Trophoblast cell (in vitro differentiated cells and primary cell): ENCODE measurements at regions not wholly inside any gene's neighbourhood (a gene's known extent, or its start where the extent isn't known, plus 50 kb on each side); places are given as distances from the start of the nearest gene placed in this dataset.

Experiments
- DNase-seq, 2 donors: peaks; one replicate each; pipeline ENCODE4 v3.0.0-alpha.2; 2016
- H2AFZ ChIP-seq: 2 replicates; pipeline ENCODE4 v1.6.1; 2013; ENCODE audit warnings: low read length, moderate library complexity, mild to moderate bottlenecking; ENCODE audit not compliant: insufficient read depth, poor library complexity
- H2AK5ac ChIP-seq: 2 replicates; pipeline ENCODE4 v1.6.1; 2013; ENCODE audit warnings: mild to moderate bottlenecking, low read length
- H2BK120ac ChIP-seq: 2 replicates; pipeline ENCODE4 v1.6.1; 2013; ENCODE audit warnings: low read length, mild to moderate bottlenecking, moderate library complexity; ENCODE audit not compliant: insufficient read depth, poor library complexity
- H2BK12ac ChIP-seq: 2 replicates; pipeline ENCODE4 v1.6.1; 2013; ENCODE audit warnings: mild to moderate bottlenecking, low read length, moderate library complexity
- H2BK5ac ChIP-seq: 2 replicates; pipeline ENCODE4 v1.6.1; 2013; ENCODE audit warnings: low read length, low read depth, moderate library complexity, mild to moderate bottlenecking; ENCODE audit not compliant: poor library complexity
- H3K14ac ChIP-seq: 2 replicates; pipeline ENCODE4 v1.6.1; 2013; ENCODE audit warnings: mild to moderate bottlenecking, low read length
- H3K18ac ChIP-seq: 2 replicates; pipeline ENCODE4 v1.6.1; 2013; ENCODE audit warnings: mild to moderate bottlenecking, low read length
- H3K23ac ChIP-seq: 2 replicates; pipeline ENCODE4 v1.6.1; 2013; ENCODE audit warnings: low read length
- H3K27ac ChIP-seq: 2 replicates; pipeline ENCODE4 v1.5.1; 2013; ENCODE audit warnings: low read depth, mild to moderate bottlenecking, inconsistent platforms, low read length, moderate library complexity
- H3K27me3 ChIP-seq: 2 replicates; pipeline ENCODE4 v1.6.1; 2013; ENCODE audit warnings: inconsistent platforms, mild to moderate bottlenecking, low read length, moderate library complexity; ENCODE audit not compliant: insufficient read depth
- H3K36me3 ChIP-seq, 2 experiments: 1 replicate in 1 of 2; 2 replicates in 1 of 2; pipeline ENCODE4 v1.6.1; 2013; ENCODE audit warnings: low read length in 2 of 2, mild to moderate bottlenecking in 2 of 2, moderate library complexity in 1 of 2; ENCODE audit not compliant: insufficient read depth in 2 of 2, control insufficient read depth in 1 of 2
- H3K4ac ChIP-seq: 2 replicates; pipeline ENCODE4 v1.6.1; 2013; ENCODE audit warnings: low read depth, mild to moderate bottlenecking, low read length, moderate library complexity
- H3K4me1 ChIP-seq, 2 experiments: 1 replicate in 1 of 2; 2 replicates in 1 of 2; pipeline ENCODE4 v1.6.1; 2013; ENCODE audit warnings: low read length in 2 of 2, mild to moderate bottlenecking in 2 of 2, moderate library complexity in 1 of 2; ENCODE audit not compliant: insufficient read depth in 2 of 2, control insufficient read depth in 1 of 2
- H3K4me2 ChIP-seq: 2 replicates; pipeline ENCODE4 v1.6.1; 2013; ENCODE audit warnings: inconsistent platforms, mild to moderate bottlenecking, low read length, moderate library complexity
- H3K4me3 ChIP-seq: 2 replicates; pipeline ENCODE4 v1.5.1; 2013; ENCODE audit warnings: mild to moderate bottlenecking, low read depth, low read length, inconsistent platforms
- H3K79me1 ChIP-seq: one replicate; pipeline ENCODE4 v1.6.1; 2013; ENCODE audit warnings: low read length
- H3K79me2 ChIP-seq: 2 replicates; pipeline ENCODE4 v1.6.1; 2013; ENCODE audit warnings: low read length, mild to moderate bottlenecking; ENCODE audit not compliant: control insufficient read depth, insufficient read depth, poor library complexity
- H3K9ac ChIP-seq: 2 replicates; pipeline ENCODE4 v1.6.1; 2013; ENCODE audit warnings: mild to moderate bottlenecking, low read length
- H3K9me3 ChIP-seq: 2 replicates; pipeline ENCODE4 v1.6.1; 2013; ENCODE audit warnings: low read depth, mild to moderate bottlenecking, control low read depth, inconsistent platforms, low read length; ENCODE audit not compliant: insufficient read depth
- H4K12ac ChIP-seq: 2 replicates; pipeline ENCODE4 v1.6.1; 2013; ENCODE audit warnings: low read depth, mild to moderate bottlenecking, low read length, moderate library complexity
- H4K8ac ChIP-seq: 2 replicates; pipeline ENCODE4 v1.6.1; 2013; ENCODE audit warnings: low read depth, mild to moderate bottlenecking, low read length, moderate library complexity
- H4K91ac ChIP-seq: one replicate; pipeline ENCODE4 v1.6.1; 2013; ENCODE audit warnings: low read depth, mild to moderate bottlenecking, low read length, moderate library complexity
- WGBS: extraction: QIAGEN DNeasy Blood & Tissue Kit; methylation state at CpG from one replicate; pipeline ENCODE4 v1.1.7; 2013; ENCODE audit warnings: missing lambda C conversion rate; ENCODE audit not compliant: insufficient read length, insufficient coverage; ENCODE audit errors: extremely low coverage; 5-methylcytosine and 5-hydroxymethylcytosine counted together

- Histone ChIP-seq H3K9ac (no peak overlapping the region), H3K79me1 (no peaks in the 10 kb centered on the region), H3K18ac (no peak overlapping the region), H3K9me3 (no peaks in the 10 kb centered on the region), H3K14ac (no peak overlapping the region), H2AFZ (no peak overlapping the region), H3K36me3 (no peaks in the 10 kb centered on the region), H4K8ac (no peak overlapping the region), H3K4me2 (no peak overlapping the region), H3K79me2 (no peaks in the 10 kb centered on the region), H2BK5ac (no peak overlapping the region), H4K91ac (no peak overlapping the region), H3K4me3 (no peak overlapping the region), H3K23ac (no peak overlapping the region), H2AK5ac (no peak overlapping the region), H3K4ac (no peak overlapping the region), H3K27ac (no peak overlapping the region), H2BK12ac (no peak overlapping the region), H3K4me1 (no peaks in the 10 kb centered on the region), H2BK120ac (no peak overlapping the region), H4K12ac (no peak overlapping the region), H3K27me3 (no peaks in the 10 kb centered on the region)
- no CpG with 5 or more reads among the region's 2 CpGs for WGBS
- no peak for DNase-seq
Observed at GRCh38 chr3:28751864-28752263, 403.2 kb upstream of the AZI2 start.

- no peaks in the 10 kb centered on the region for H3K4me1 ChIP-seq
- H3K23ac ChIP-seq, result no peak overlapping the region
- no peak for DNase-seq
- no peak overlapping the region for H4K12ac ChIP-seq
- no peaks in the 10 kb centered on the region for H3K79me2 ChIP-seq
- H2BK120ac ChIP-seq, result no peak overlapping the region
- no peak overlapping the region for H2BK5ac ChIP-seq
- H3K4me2 ChIP-seq, result no peak overlapping the region
- no peak overlapping the region for H3K4ac ChIP-seq
- H4K91ac ChIP-seq, result no peak overlapping the region
- no CpG with 5 or more reads among the region's 1 CpG for WGBS
- H2AK5ac ChIP-seq, result no peak overlapping the region
- no peak overlapping the region for H2BK12ac ChIP-seq
- no peak overlapping the region for H3K18ac ChIP-seq
- no peak overlapping the region for H3K9ac ChIP-seq
- no peak overlapping the region for H3K14ac ChIP-seq
- H3K27ac ChIP-seq, result no peak overlapping the region
- H3K4me3 ChIP-seq, result no peak overlapping the region
- H3K27me3 ChIP-seq, result no peaks in the 10 kb centered on the region
- H3K79me1 ChIP-seq, result no peaks in the 10 kb centered on the region
- no peaks in the 10 kb centered on the region for H3K9me3 ChIP-seq
- H4K8ac ChIP-seq, result no peak overlapping the region
- H2AFZ ChIP-seq, result no peak overlapping the region
- no peaks in the 10 kb centered on the region for H3K36me3 ChIP-seq
Observed at GRCh38 chr3:28752290-28752689, 403.7 kb upstream of the AZI2 start.

GRCh38 chr3:28756056-28756455 is 407.4 kb upstream of the AZI2 start:
- Histone ChIP-seq H4K8ac (no peak overlapping the region), H3K4ac (no peak overlapping the region), H3K14ac (no peak overlapping the region), H4K91ac (no peak overlapping the region), H2BK5ac (no peak overlapping the region), H3K27ac (no peak overlapping the region), H3K36me3 (no peaks in the 10 kb centered on the region), H2AFZ (no peak overlapping the region), H3K4me2 (no peak overlapping the region), H3K9me3 (no peaks in the 10 kb centered on the region), H3K27me3 (no peaks in the 10 kb centered on the region), H3K23ac (no peak overlapping the region), H3K4me1 (no peaks in the 10 kb centered on the region), H2BK120ac (no peak overlapping the region), H3K9ac (no peak overlapping the region), H3K79me2 (no peaks in the 10 kb centered on the region), H2BK12ac (no peak overlapping the region), H3K4me3 (no peak overlapping the region), H4K12ac (no peak overlapping the region), H3K18ac (no peak overlapping the region), H3K79me1 (no peaks in the 10 kb centered on the region), H2AK5ac (no peak overlapping the region)
- no CpG with 5 or more reads among the region's 1 CpG for WGBS
- no peak for DNase-seq

- H3K14ac ChIP-seq, result no peak overlapping the region
Observed at GRCh38 chr3:28758115-28758514, 409.5 kb upstream of the AZI2 start.

More at GRCh38 chr3:28758115-28758514, 409.5 kb upstream of the AZI2 start:
- no peak overlapping the region for H3K27ac ChIP-seq
- no peak overlapping the region for H4K8ac ChIP-seq
- no peak overlapping the region for H3K9ac ChIP-seq
- no peak overlapping the region for H3K4me2 ChIP-seq
- DNase-seq, result no peak
- H2BK12ac ChIP-seq, result no peak overlapping the region
- no peaks in the 10 kb centered on the region for H3K36me3 ChIP-seq
- no peaks in the 10 kb centered on the region for H3K79me2 ChIP-seq
- H3K4ac ChIP-seq, result no peak overlapping the region
- H4K91ac ChIP-seq, result no peak overlapping the region
- no peaks in the 10 kb centered on the region for H3K4me1 ChIP-seq
- no peaks in the 10 kb centered on the region for H3K79me1 ChIP-seq
- H2AFZ ChIP-seq, result no peak overlapping the region
- H3K27me3 ChIP-seq, result no peaks in the 10 kb centered on the region
- H2BK5ac ChIP-seq, result no peak overlapping the region
- H3K9me3 ChIP-seq, result no peaks in the 10 kb centered on the region
- H3K23ac ChIP-seq, result no peak overlapping the region
- no peak overlapping the region for H4K12ac ChIP-seq
- H2AK5ac ChIP-seq, result no peak overlapping the region
- H2BK120ac ChIP-seq, result no peak overlapping the region
- no peak overlapping the region for H3K18ac ChIP-seq
- H3K4me3 ChIP-seq, result no peak overlapping the region
